ENCODE measurements at regions not wholly inside any gene's neighbourhood (a gene's known extent, or its start where the extent isn't known, plus 50 kb on each side); places are given as distances from the start of the nearest gene placed in this dataset.
"Not testable (repeated sequence)": the region's sequence is repeated elsewhere in the genome, so short reads cannot be mapped to it uniquely, and the experiment has no call there.

GRCh38 chr12:70069221-70070105 is 173.8 kb upstream of the CNOT2 start:
- DNase-seq (ENCODE audit: low read depth in 2 of 2): no peak

GRCh38 chr12:70070494-70071007 is 172.7 kb upstream of the CNOT2 start:
- no peak for DNase-seq (ENCODE audit: low read depth in 2 of 2)

- no peak for DNase-seq (ENCODE audit: low read depth in 2 of 2)
Measured at GRCh38 chr12:70074510-70074909, 168.7 kb upstream of the CNOT2 start.

GRCh38 chr12:70077441-70077840 is 165.8 kb upstream of the CNOT2 start:
- no peak for DNase-seq (ENCODE audit: low read depth in 2 of 2)

GRCh38 chr12:70078161-70078560 is 165.1 kb upstream of the CNOT2 start:
- DNase-seq (ENCODE audit: low read depth in 2 of 2): no peak

- DNase-seq (ENCODE audit: low read depth in 2 of 2): no peak
Measured at GRCh38 chr12:70080566-70080965, 162.7 kb upstream of the CNOT2 start.

- DNase-seq (ENCODE audit: low read depth in 2 of 2): no peak
Measured at GRCh38 chr12:70082997-70083676, 160.1 kb upstream of the CNOT2 start.

GRCh38 chr12:70083677-70084020 is 159.6 kb upstream of the CNOT2 start:
- DNase-seq (ENCODE audit: low read depth in 2 of 2): no peak

GRCh38 chr12:70086372-70086771 is 156.9 kb upstream of the CNOT2 start:
- not testable (repeated sequence) for DNase-seq (ENCODE audit: low read depth in 2 of 2)

GRCh38 chr12:70091021-70091521 is 152.2 kb upstream of the CNOT2 start:
- no peak for DNase-seq (ENCODE audit: low read depth in 2 of 2)

- DNase-seq (ENCODE audit: low read depth in 2 of 2): no peak
Measured at GRCh38 chr12:70094467-70094866, 148.8 kb upstream of the CNOT2 start.

- DNase-seq (ENCODE audit: low read depth in 2 of 2): no peak
Measured at GRCh38 chr12:70096759-70097410, 146.3 kb upstream of the CNOT2 start.

GRCh38 chr12:70101064-70101463 is 142.2 kb upstream of the CNOT2 start:
- no peak for DNase-seq (ENCODE audit: low read depth in 2 of 2)

- DNase-seq (ENCODE audit: low read depth in 2 of 2): no peak
Measured at GRCh38 chr12:70106347-70106746, 136.9 kb upstream of the CNOT2 start.

- DNase-seq (ENCODE audit: low read depth in 2 of 2): no peak
Measured at GRCh38 chr12:70110085-70110484, 133.1 kb upstream of the CNOT2 start.

GRCh38 chr12:70117670-70118069 is 125.6 kb upstream of the CNOT2 start:
- no peak for DNase-seq (ENCODE audit: low read depth in 2 of 2)

- no peak for DNase-seq (ENCODE audit: low read depth in 2 of 2)
Measured at GRCh38 chr12:70120970-70121369, 122.3 kb upstream of the CNOT2 start.

GRCh38 chr12:70121562-70121961 is 121.7 kb upstream of the CNOT2 start:
- no peak for DNase-seq (ENCODE audit: low read depth in 2 of 2)

GRCh38 chr12:70122804-70123203 is 120.4 kb upstream of the CNOT2 start:
- no peak for DNase-seq (ENCODE audit: low read depth in 2 of 2)

- no peak for DNase-seq (ENCODE audit: low read depth in 2 of 2)
Measured at GRCh38 chr12:70149013-70149412, 94.2 kb upstream of the CNOT2 start.

GRCh38 chr12:70149665-70150064 is 93.6 kb upstream of the CNOT2 start:
- no peak for DNase-seq (ENCODE audit: low read depth in 2 of 2)

GRCh38 chr12:70150230-70150629 is 93.0 kb upstream of the CNOT2 start:
- DNase-seq (ENCODE audit: low read depth in 2 of 2): no peak

Measured in stimulated activated CD8-positive, alpha-beta memory T cell treated with anti-CD3 and anti-CD28 coated beads, Interleukin-2, amount 100 ng/mL, for 48 hours (primary cell).